Endothelial cell of umbilical vein (primary cell): ENCODE measurements at regions not wholly inside any gene's neighbourhood (a gene's known extent, or its start where the extent isn't known, plus 50 kb on each side); places are given as distances from the start of the nearest gene placed in this dataset. TPM values are rescaled to one million over a fixed set of nuclear protein-coding genes. Genes with fewer than 3 reads are reported as not detected.

Source experiments
- BruUV-seq: library from RNA; stranded (reverse); fragments of 400-500 nt; replicated peaks from 2 replicates; lab custom pipeline; 2021; lab: Mats Ljungman, UMichigan
- CTCF ChIA-PET: fragments of 300-600, 350-600 bp; sonication (Branson Sonifier 250); formaldehyde crosslinking; loops from one replicate; lab custom pipeline; 2021; ENCODE audit warnings: antibody characterized with exemption, inconsistent platforms; lab: Charles Lee
- POLR2A ChIA-PET: fragments of 300-600, 350-600 bp; sonication (Branson Sonifier 250); formaldehyde crosslinking; loops from one replicate; lab custom pipeline; 2021; ENCODE audit warnings: antibody characterized with exemption, inconsistent platforms; lab: Charles Lee
- DNase-seq: peaks from one replicate; pipeline ENCODE4 v3.0.0-alpha.2; 2011; ENCODE audit warnings: low read depth, low spot score
- FAIRE-seq: peaks from 2 replicates; lab custom pipeline; 2011; peaks lifted over from hg19 to GRCh38; lab: Jason Lieb, UNC
- H2AFZ ChIP-seq: 2 replicates; pipeline ENCODE4 v1.6.0; 2012; ENCODE audit warnings: low read depth, low read length, control low read depth, inconsistent platforms
- H3K27ac ChIP-seq: 2 replicates; pipeline ENCODE4 v1.5.1; 2011; ENCODE audit warnings: low read depth, mild to moderate bottlenecking, control low read depth, low read length, moderate library complexity; ENCODE audit not compliant: insufficient read depth
- H3K27me3 ChIP-seq, 2 experiments: 2 replicates each; pipeline versions ENCODE4 v1.6.0 to v1.6.1; 2011; ENCODE audit warnings: low read length in 2 of 2, mixed read lengths in 1 of 2; ENCODE audit not compliant: control insufficient read depth in 2 of 2, insufficient read depth in 2 of 2
- H3K36me3 ChIP-seq, 2 experiments: 2 replicates in 1 of 2; 3 replicates in 1 of 2; pipeline ENCODE4 v1.5.1; 2011; ENCODE audit warnings: low read length in 2 of 2, mild to moderate bottlenecking in 1 of 2, moderate library complexity in 1 of 2; ENCODE audit not compliant: control insufficient read depth in 2 of 2, insufficient read depth in 2 of 2; ENCODE audit errors: extremely low read depth in 1 of 2
- H3K4me1 ChIP-seq: 3 replicates; pipeline ENCODE4 v1.5.1; 2011; ENCODE audit warnings: mild to moderate bottlenecking, low read length; ENCODE audit not compliant: control insufficient read depth, insufficient read depth; ENCODE audit errors: extremely low read depth
- H3K4me2 ChIP-seq: 2 replicates; pipeline ENCODE4 v1.6.1; 2011; ENCODE audit warnings: low read length, control low read depth, mixed read lengths; ENCODE audit not compliant: insufficient read depth
- H3K4me3 ChIP-seq, 3 experiments: fragments of 200-600 bp in 1 of 3; sonication (generic), shearing (Covaris generic) in 1 of 3; replicated peaks in 1 of 3; 2 replicates each; pipeline ENCODE4 v1.5.1; 2011 to 2016; ENCODE audit warnings: control low read depth in 3 of 3, low read length in 3 of 3, mild to moderate bottlenecking in 2 of 3, inconsistent platforms in 1 of 3, low read depth in 1 of 3, moderate library complexity in 1 of 3; ENCODE audit not compliant: insufficient read depth in 1 of 3
- H3K79me2 ChIP-seq: 2 replicates; pipeline ENCODE4 v1.6.0; 2012; ENCODE audit warnings: low read length, inconsistent platforms; ENCODE audit not compliant: control insufficient read depth, insufficient read depth
- H3K9ac ChIP-seq: replicated peaks from 2 replicates; pipeline ENCODE3; 2011; ENCODE audit warnings: low read length, control low read depth; ENCODE audit not compliant: insufficient read depth; ENCODE audit errors: extremely low read depth
- H3K9me1 ChIP-seq: replicated peaks from 3 replicates; pipeline ENCODE4 v1.6.0; 2011; ENCODE audit warnings: mild to moderate bottlenecking, low read length; ENCODE audit not compliant: control insufficient read depth, insufficient read depth; ENCODE audit errors: extremely low read depth
- H3K9me3 ChIP-seq: replicated peaks from 2 replicates; pipeline ENCODE4 v1.5.1; 2012; ENCODE audit warnings: low read length, inconsistent platforms; ENCODE audit not compliant: control insufficient read depth, insufficient read depth
- H4K20me1 ChIP-seq: replicated peaks from 2 replicates; pipeline ENCODE3; 2011; ENCODE audit warnings: mild to moderate bottlenecking, low read length; ENCODE audit not compliant: control insufficient read depth, insufficient read depth; ENCODE audit errors: extremely low read depth
- EZH2 ChIP-seq: IDR thresholded peaks from 2 replicates; pipeline ENCODE4 v1.6.1; 2012; ENCODE audit warnings: borderline replicate concordance, low read depth, mild to moderate bottlenecking, moderate library complexity, low read length, inconsistent platforms; ENCODE audit not compliant: severe bottlenecking
- FOS ChIP-seq: IDR thresholded peaks from 2 replicates; pipeline ENCODE4 v1.6.1; 2011; ENCODE audit warnings: mild to moderate bottlenecking, low read length, moderate library complexity, borderline replicate concordance; ENCODE audit not compliant: insufficient read depth
- GATA2 ChIP-seq: IDR thresholded peaks from 2 replicates; pipeline ENCODE4 v1.7.0; 2011; ENCODE audit warnings: low read depth, mild to moderate bottlenecking, moderate library complexity, mixed read lengths, low read length; ENCODE audit not compliant: insufficient read length, insufficient read depth
- JUN ChIP-seq: IDR thresholded peaks from 2 replicates; pipeline ENCODE4 v1.6.1; 2011; ENCODE audit warnings: borderline replicate concordance, low read depth; ENCODE audit not compliant: insufficient read length, insufficient read depth
- MYC ChIP-seq: IDR thresholded peaks from one replicate; pipeline ENCODE4 v1.6.1; 2011; ENCODE audit warnings: mild to moderate bottlenecking, low read depth, low read length
- POLR2A ChIP-seq: IDR thresholded peaks from 2 replicates; pipeline ENCODE4 v1.6.1; 2012; ENCODE audit warnings: low read depth, mild to moderate bottlenecking, control low read depth, low read length
- POLR2AphosphoS5 ChIP-seq: IDR thresholded peaks from 2 replicates; pipeline ENCODE4 v1.6.1; 2012; ENCODE audit warnings: low read depth, mild to moderate bottlenecking, control low read depth, low read length, moderate library complexity; ENCODE audit not compliant: insufficient read depth
- dilution Hi-C: fragments of 300-500 bp; cut with MboI; formaldehyde crosslinking; loops from one replicate; pipeline ENCODE4 v1.15.0; 2019; ENCODE audit warnings: low sequenced_read_pairs; ENCODE audit not compliant: extremely low pct_ligation_motif_present
- intact Hi-C: fragments of 100-400 bp; cut with micrococcal nuclease; formaldehyde crosslinking; loops from one replicate; pipeline ENCODE4 v1.10.0; 2022
- small RNA-seq: library from RNA; depleted of rRNA; stranded (forward); fragments of <200 nt; gene quantifications from one replicate; pipeline ENCODE3, GENCODE V24; 2012; ENCODE audit warnings: low replicate concordance, low read depth; ENCODE audit not compliant: insufficient read depth, insufficient read length
- TF ChIP-seq, protein P1 (sequence below), 2 donors: IDR thresholded peaks; 1 replicate in 1 of 2; 2 replicates in 1 of 2; pipeline ENCODE4 v1.5.1; 2011; ENCODE audit warnings: low read length in 2 of 2, mild to moderate bottlenecking in 2 of 2, moderate library complexity in 2 of 2, control low read depth in 1 of 2, inconsistent platforms in 1 of 2, low read depth in 1 of 2; ENCODE audit not compliant: insufficient read depth in 1 of 2; ENCODE audit errors: extremely low read depth in 1 of 2
- TF ChIP-seq, protein P2 (sequence below): IDR thresholded peaks from 2 replicates; pipeline ENCODE4 v1.6.1; 2011; ENCODE audit not compliant: insufficient read depth, insufficient read length

DNA sequence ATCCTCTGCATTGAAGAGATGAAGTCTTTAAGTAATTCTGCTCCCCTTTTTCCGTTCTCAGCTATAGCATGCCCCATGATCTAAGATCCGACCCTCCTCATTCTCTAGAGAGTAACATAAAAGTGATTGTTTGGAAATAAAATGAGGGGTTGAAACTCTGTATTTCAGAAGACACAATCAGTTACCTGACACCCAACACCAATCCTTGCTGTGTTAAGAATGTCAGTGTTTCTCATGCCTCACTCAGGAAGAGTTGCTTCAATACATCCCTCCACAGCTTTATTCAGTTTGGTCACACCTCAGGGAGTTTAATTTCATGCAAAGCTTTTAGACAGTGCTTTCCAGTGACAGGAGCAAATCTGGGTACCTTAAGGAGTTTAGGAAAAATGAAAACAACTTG lies 49.9 kb upstream of the RBBP8 start:
- Histone ChIP-seq H2AFZ (no peak overlapping the region), H4K20me1 (no peaks in the 10 kb centered on the region), H3K4me1 (no peaks in the 10 kb centered on the region), H3K9me3 (no peaks in the 10 kb centered on the region), H3K79me2 (no peaks in the 10 kb centered on the region), H3K27ac (no peak overlapping the region), H3K36me3 (no peaks in the 10 kb centered on the region), H3K9ac (no peak overlapping the region), H3K9me1 (no peaks in the 10 kb centered on the region), H3K27me3 (peaks cover 15 to 30% of the 10 kb centered on the region in 2 experiments), H3K4me2 (no peak overlapping the region), H3K4me3 (no peak overlapping the region)
- FAIRE-seq = no peak
- no TSS peak for BruUV-seq
- CTCF ChIA-PET = interaction anchor here (0.9 to 1.2 kb wide), 4 partner anchors 9 to 100 kb away, joined by 3 to 7 read pairs (median 4); no protein-coding TSS in a partner anchor
- dilution Hi-C loops (no loop called here), intact Hi-C loops (no loop called here)
- TF ChIP-seq JUN (no peak), GATA2 (no peak), POLR2A (no peak), EZH2 (no peak), POLR2AphosphoS5 (no peak), FOS (no peak), MYC (no peak)
- TF ChIP-seq, protein P1, sequence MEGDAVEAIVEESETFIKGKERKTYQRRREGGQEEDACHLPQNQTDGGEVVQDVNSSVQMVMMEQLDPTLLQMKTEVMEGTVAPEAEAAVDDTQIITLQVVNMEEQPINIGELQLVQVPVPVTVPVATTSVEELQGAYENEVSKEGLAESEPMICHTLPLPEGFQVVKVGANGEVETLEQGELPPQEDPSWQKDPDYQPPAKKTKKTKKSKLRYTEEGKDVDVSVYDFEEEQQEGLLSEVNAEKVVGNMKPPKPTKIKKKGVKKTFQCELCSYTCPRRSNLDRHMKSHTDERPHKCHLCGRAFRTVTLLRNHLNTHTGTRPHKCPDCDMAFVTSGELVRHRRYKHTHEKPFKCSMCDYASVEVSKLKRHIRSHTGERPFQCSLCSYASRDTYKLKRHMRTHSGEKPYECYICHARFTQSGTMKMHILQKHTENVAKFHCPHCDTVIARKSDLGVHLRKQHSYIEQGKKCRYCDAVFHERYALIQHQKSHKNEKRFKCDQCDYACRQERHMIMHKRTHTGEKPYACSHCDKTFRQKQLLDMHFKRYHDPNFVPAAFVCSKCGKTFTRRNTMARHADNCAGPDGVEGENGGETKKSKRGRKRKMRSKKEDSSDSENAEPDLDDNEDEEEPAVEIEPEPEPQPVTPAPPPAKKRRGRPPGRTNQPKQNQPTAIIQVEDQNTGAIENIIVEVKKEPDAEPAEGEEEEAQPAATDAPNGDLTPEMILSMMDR (IDR thresholded peaks at IDR 0.05; ENCODE audit: extremely low read depth in 1 of 2, insufficient read depth in 1 of 2, low read depth in 1 of 2, low read length in 2 of 2) = no peak
- TF ChIP-seq, protein P2, sequence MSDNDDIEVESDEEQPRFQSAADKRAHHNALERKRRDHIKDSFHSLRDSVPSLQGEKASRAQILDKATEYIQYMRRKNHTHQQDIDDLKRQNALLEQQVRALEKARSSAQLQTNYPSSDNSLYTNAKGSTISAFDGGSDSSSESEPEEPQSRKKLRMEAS = no peak
- DNase-seq = no peak
- POLR2A ChIA-PET = interaction anchor here (0.6 kb wide), 1 partner anchor 866 kb away, joined by 4 read pairs; no protein-coding TSS in a partner anchor

Small RNA genes lying in the stretch of these regions (small RNA-seq; reads per million reads assigned to genes)
- gene RNU6-1032P = not detected
